Neural crest cell (in vitro differentiated cells): ENCODE measurements at regions not wholly inside any gene's neighbourhood (a gene's known extent, or its start where the extent isn't known, plus 50 kb on each side); places are given as distances from the start of the nearest gene placed in this dataset.

Experiments
- DNase-seq: peaks from one replicate; pipeline ENCODE4 v3.0.0; 2021; ENCODE audit warnings: low read depth, mixed read lengths, low spot score
- H3K27ac Mint-ChIP-seq: one replicate; pipeline ENCODE4 v1.8.0; 2021; ENCODE audit warnings: mild to moderate bottlenecking, mixed read lengths; ENCODE audit not compliant: unreplicated experiment
- H3K27me3 Mint-ChIP-seq: 2 replicates; pipeline ENCODE4 v1.8.0; 2021; ENCODE audit warnings: low read depth, mild to moderate bottlenecking, mixed read lengths
- H3K36me3 Mint-ChIP-seq: 2 replicates; pipeline ENCODE4 v1.8.0; 2021; ENCODE audit warnings: low read depth, mild to moderate bottlenecking, mixed read lengths
- H3K4me1 Mint-ChIP-seq: 2 replicates; pipeline ENCODE4 v1.8.0; 2021; ENCODE audit warnings: mixed read lengths
- H3K4me3 Mint-ChIP-seq: one replicate; pipeline ENCODE4 v1.8.0; 2021; ENCODE audit warnings: mild to moderate bottlenecking, mixed read lengths
- H3K9me3 Mint-ChIP-seq: 2 replicates; pipeline ENCODE4 v1.8.0; 2021; ENCODE audit warnings: mixed read lengths
- CTCF ChIP-seq: fragments of 200-600 bp; sonication (generic); conservative IDR thresholded peaks from 2 replicates; pipeline ENCODE4 v1.5.0; 2021; ENCODE audit warnings: antibody characterized with exemption, mild to moderate bottlenecking

DNA sequence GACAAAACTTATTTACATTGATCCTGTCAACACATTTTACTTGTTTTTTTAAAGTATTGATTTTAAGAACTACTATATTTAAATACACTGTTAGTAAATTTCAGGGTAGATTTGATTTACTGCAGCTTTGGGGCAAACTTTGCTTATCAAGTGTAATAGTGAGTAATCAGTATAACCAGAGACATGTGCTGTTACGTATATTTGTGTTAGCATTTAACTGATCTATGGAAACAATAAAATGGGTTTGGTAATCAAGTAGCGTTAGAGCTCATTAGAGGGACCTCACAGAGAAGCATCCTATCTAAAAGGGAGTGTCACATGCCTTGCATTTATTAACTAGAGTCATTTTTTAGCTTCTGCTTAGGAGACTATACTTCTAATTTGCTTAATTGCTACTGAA lies 131.5 kb upstream of the ALCAM start:
- H3K9me3 Mint-ChIP-seq, result no peaks in the 10 kb centered on the region
- no peaks in the 10 kb centered on the region for H3K27me3 Mint-ChIP-seq
- no peak for DNase-seq
- H3K36me3 Mint-ChIP-seq, result no peaks in the 10 kb centered on the region
- no peak overlapping the region for H3K4me3 Mint-ChIP-seq
- no peak overlapping the region for H3K27ac Mint-ChIP-seq
- no peak for TF ChIP-seq CTCF
- H3K4me1 Mint-ChIP-seq, result peaks cover 8% of the 10 kb centered on the region

DNA sequence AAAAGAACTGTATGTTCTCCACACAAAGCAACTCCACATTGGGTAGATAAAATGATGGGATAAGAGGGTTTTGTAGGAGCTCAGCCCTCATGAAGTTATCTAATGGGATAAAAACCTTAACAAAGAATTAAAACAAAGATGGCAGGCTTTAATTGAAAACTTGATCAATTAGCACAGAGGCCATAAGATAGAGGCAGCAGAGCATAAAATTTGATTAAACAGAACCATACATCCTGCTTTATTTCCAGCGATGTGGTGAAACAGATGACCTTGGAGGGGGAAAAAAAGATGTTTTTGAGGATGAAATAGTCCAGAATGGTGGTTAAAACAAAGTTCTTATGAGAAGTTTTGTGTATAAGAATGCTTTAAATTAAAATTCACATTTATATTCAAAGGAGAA lies 130.9 kb upstream of the ALCAM start:
- H3K9me3 Mint-ChIP-seq, result no peaks in the 10 kb centered on the region
- H3K27me3 Mint-ChIP-seq, result no peaks in the 10 kb centered on the region
- DNase-seq, result no peak
- H3K4me1 Mint-ChIP-seq, result peaks cover 8% of the 10 kb centered on the region
- no peak overlapping the region for H3K27ac Mint-ChIP-seq
- no peak overlapping the region for H3K4me3 Mint-ChIP-seq
- no peak for TF ChIP-seq CTCF
- no peaks in the 10 kb centered on the region for H3K36me3 Mint-ChIP-seq

DNA sequence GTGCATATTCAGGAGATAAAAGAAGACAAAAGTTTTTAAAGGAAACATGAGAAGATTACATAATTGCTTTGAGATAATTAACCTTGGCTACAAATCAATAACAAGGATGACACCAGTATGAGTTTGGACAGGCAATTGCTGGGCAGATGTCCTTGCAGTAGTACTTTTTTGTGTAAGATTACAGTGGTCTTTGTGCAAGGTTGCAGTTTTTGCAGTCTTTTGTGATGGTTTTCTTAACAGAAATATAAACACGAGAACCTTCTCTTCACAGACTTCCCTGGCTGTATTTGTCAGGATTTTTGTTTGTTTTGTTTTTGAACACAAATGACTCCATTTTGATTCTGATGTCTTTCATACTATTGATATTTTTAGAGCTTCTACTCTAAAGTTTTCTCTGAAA lies 128.3 kb upstream of the ALCAM start:
- Mint-ChIP-seq H3K9me3 (no peaks in the 10 kb centered on the region), H3K4me1 (peaks cover 8% of the 10 kb centered on the region), H3K27ac (no peak overlapping the region), H3K4me3 (no peak overlapping the region), H3K27me3 (no peaks in the 10 kb centered on the region), H3K36me3 (no peaks in the 10 kb centered on the region)
- DNase-seq, result no peak
- no peak for TF ChIP-seq CTCF

GRCh38 chr3:105243076-105243475 lies 123.6 kb upstream of the ALCAM start:
- Mint-ChIP-seq H3K4me1 (peaks cover 3% of the 10 kb centered on the region), H3K4me3 (no peak overlapping the region), H3K27ac (no peak overlapping the region), H3K36me3 (no peaks in the 10 kb centered on the region), H3K9me3 (no peaks in the 10 kb centered on the region), H3K27me3 (no peaks in the 10 kb centered on the region)
- DNase-seq, result no peak
- no peak for TF ChIP-seq CTCF

DNA sequence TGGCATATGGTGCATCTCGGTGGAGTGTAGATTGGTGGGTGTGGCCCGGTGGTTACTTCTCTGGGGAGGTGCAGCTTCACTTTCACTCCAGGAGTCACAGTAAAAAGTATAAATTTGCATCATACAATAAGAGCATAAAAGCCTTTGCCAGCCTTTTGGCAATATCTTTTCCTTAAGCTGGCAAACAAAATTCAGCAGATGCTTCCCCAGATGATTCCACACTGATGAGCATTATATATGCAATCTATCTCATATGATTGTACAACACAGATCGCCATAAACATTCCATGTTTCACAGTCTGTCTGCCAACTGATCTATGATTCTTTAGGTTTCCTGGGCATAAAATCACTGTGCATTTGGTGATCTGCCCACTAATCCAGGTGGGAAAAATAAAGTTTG lies 120.2 kb upstream of the ALCAM start:
- no peaks in the 10 kb centered on the region for H3K4me1 Mint-ChIP-seq
- H3K4me3 Mint-ChIP-seq, result no peak overlapping the region
- H3K36me3 Mint-ChIP-seq, result peaks cover 2% of the 10 kb centered on the region
- TF ChIP-seq CTCF, result no peak
- H3K9me3 Mint-ChIP-seq, result peaks cover 13% of the 10 kb centered on the region
- no peak for DNase-seq
- H3K27me3 Mint-ChIP-seq, result no peaks in the 10 kb centered on the region
- H3K27ac Mint-ChIP-seq, result no peak overlapping the region

GRCh38 chr3:105253225-105253624 lies 113.5 kb upstream of the ALCAM start:
- no peak for TF ChIP-seq CTCF
- peaks cover 13% of the 10 kb centered on the region for H3K9me3 Mint-ChIP-seq
- no peaks in the 10 kb centered on the region for H3K27me3 Mint-ChIP-seq
- H3K27ac Mint-ChIP-seq, result no peak overlapping the region
- H3K4me1 Mint-ChIP-seq, result no peaks in the 10 kb centered on the region
- peaks cover 2% of the 10 kb centered on the region for H3K36me3 Mint-ChIP-seq
- H3K4me3 Mint-ChIP-seq, result no peak overlapping the region
- DNase-seq, result no peak
